ENCODE measurements at regions not wholly inside any gene's neighbourhood (a gene's known extent, or its start where the extent isn't known, plus 50 kb on each side); places are given as distances from the start of the nearest gene placed in this dataset.

GRCh38 chr3:147471741-147472140 is 62.6 kb downstream of the ZIC1 start:
- no peak for TF ChIP-seq CTCF (IDR thresholded peaks at IDR 0.05)
- no peak for TF ChIP-seq POLR2A (IDR thresholded peaks at IDR 0.05)
- H3K27me3 ChIP-seq = peaks cover 0 to 12% (median 0%) of the 10 kb centered on the region in 9 donors
- no peak overlapping the region for H3K4me3 ChIP-seq
- 85 to 89% (median 88%) methylated on average over 5 of the region's 5 CpGs for WGBS, 4 donors
- no peaks in the 10 kb centered on the region for H3K4me1 ChIP-seq
- ATAC-seq = no peak
- peaks cover 0 to 10% (median 0%) of the 10 kb centered on the region in 12 donors for H3K9me3 ChIP-seq
- H3K36me3 ChIP-seq = no peaks in the 10 kb centered on the region
- intact Hi-C loops (cut with DNase I) = no loop called here
- no peak overlapping the region for H3K27ac ChIP-seq
- DNase-seq = no peak

- ATAC-seq = no peak
- no peaks in the 10 kb centered on the region for H3K36me3 ChIP-seq
- H3K27me3 ChIP-seq = peaks cover 0 to 12% (median 0%) of the 10 kb centered on the region in 9 donors
- TF ChIP-seq POLR2A (IDR thresholded peaks at IDR 0.05) (no peak), CTCF (IDR thresholded peaks at IDR 0.05) (no peak)
- no peak for DNase-seq
- H3K27ac ChIP-seq = no peak overlapping the region
- peaks cover 0 to 10% (median 0%) of the 10 kb centered on the region in 12 donors for H3K9me3 ChIP-seq
- H3K4me3 ChIP-seq = no peak overlapping the region
- 82 to 100% (median 97%) methylated on average over 1 of the region's 1 CpG for WGBS, 4 donors
- H3K4me1 ChIP-seq = no peaks in the 10 kb centered on the region
- intact Hi-C loops (cut with DNase I) = no loop called here
Observed at GRCh38 chr3:147472846-147473245, 63.7 kb downstream of the ZIC1 start.

GRCh38 chr3:147483145-147483544 is 74.0 kb downstream of the ZIC1 start:
- no peaks in the 10 kb centered on the region for H3K27me3 ChIP-seq
- ATAC-seq (no peak), DNase-seq (no peak)
- H3K4me3 ChIP-seq = no peak overlapping the region
- no peaks in the 10 kb centered on the region for H3K36me3 ChIP-seq
- H3K4me1 ChIP-seq = no peaks in the 10 kb centered on the region
- H3K9me3 ChIP-seq = no peaks in the 10 kb centered on the region
- no peak for TF ChIP-seq POLR2A (IDR thresholded peaks at IDR 0.05)
- TF ChIP-seq CTCF (IDR thresholded peaks at IDR 0.05) = no peak
- intact Hi-C loops (cut with DNase I) = no loop called here
- H3K27ac ChIP-seq = no peak overlapping the region
- 74 to 86% (median 76%) methylated on average over 1 of the region's 1 CpG for WGBS, 4 donors

GRCh38 chr3:147483578-147483977 is 74.4 kb downstream of the ZIC1 start:
- H3K27ac ChIP-seq = no peak overlapping the region
- intact Hi-C loops (cut with DNase I) = no loop called here
- no peaks in the 10 kb centered on the region for H3K4me1 ChIP-seq
- no peaks in the 10 kb centered on the region for H3K36me3 ChIP-seq
- DNase-seq = no peak
- H3K9me3 ChIP-seq = no peaks in the 10 kb centered on the region
- TF ChIP-seq POLR2A (IDR thresholded peaks at IDR 0.05) (no peak), CTCF (IDR thresholded peaks at IDR 0.05) (no peak)
- ATAC-seq = no peak
- 64 to 72% (median 68%) methylated on average over 1 of the region's 1 CpG for WGBS, 4 donors
- H3K4me3 ChIP-seq = no peak overlapping the region
- H3K27me3 ChIP-seq = no peaks in the 10 kb centered on the region
